SK-N-SH treated with all-trans-retinoic acid at 6 μM for 48 hours (cell line): ENCODE measurements at regions not wholly inside any gene's neighbourhood (a gene's known extent, or its start where the extent isn't known, plus 50 kb on each side); places are given as distances from the start of the nearest gene placed in this dataset.
A peak's percentile ranks its signal among the peaks of the same experiment; 100 is the strongest.

Experiments used
- ATAC-seq: fragments of 200-7000 bp; cut with Tn5 transposase; 3 replicates; pipeline ENCODE4 v1.9.1; 2020; ENCODE audit warnings: mild to moderate bottlenecking, moderate library complexity
- ARNTL ChIP-seq: fragments of 450-650 bp; formaldehyde crosslinking; IDR thresholded peaks from 2 replicates; pipeline ENCODE4 v1.5.0; 2020; ENCODE audit warnings: low read depth, mild to moderate bottlenecking, moderate library complexity, borderline replicate concordance
- CREB5 ChIP-seq: fragments of 250-450 bp; sonication (Bioruptor Pico); IDR thresholded peaks from 2 replicates; pipeline ENCODE4 v1.5.1; 2020; ENCODE audit warnings: low read depth, mild to moderate bottlenecking, moderate library complexity
- CSDC2 ChIP-seq: fragments of 250-450 bp; sonication (Bioruptor Pico); IDR thresholded peaks from 2 replicates; pipeline ENCODE4 v1.5.0; 2020; ENCODE audit warnings: mild to moderate bottlenecking, moderate library complexity
- CSRNP3 ChIP-seq: fragments of 250-450 bp; sonication (Bioruptor Pico); IDR thresholded peaks from 2 replicates; pipeline ENCODE4 v1.5.1; 2021; ENCODE audit warnings: mild to moderate bottlenecking, moderate library complexity
- ESRRG ChIP-seq: fragments of 250-450 bp; sonication (Bioruptor Pico); IDR thresholded peaks from 2 replicates; pipeline ENCODE4 v1.6.1; 2021; ENCODE audit warnings: mild to moderate bottlenecking
- GLIS3 ChIP-seq: fragments of 250-450 bp; sonication (Bioruptor Pico); IDR thresholded peaks from 2 replicates; pipeline ENCODE4 v1.5.0; 2020; ENCODE audit warnings: mild to moderate bottlenecking, moderate library complexity
- ISL1 ChIP-seq: fragments of 250-450 bp; sonication (Bioruptor Pico); IDR thresholded peaks from 2 replicates; pipeline ENCODE4 v2.1.2; 2022; ENCODE audit warnings: mild to moderate bottlenecking, moderate library complexity
- OSR1 ChIP-seq: fragments of 250-450 bp; sonication (Bioruptor Pico); IDR thresholded peaks from 2 replicates; pipeline ENCODE4 v1.8.0; 2022; ENCODE audit warnings: moderate library complexity, mild to moderate bottlenecking, inconsistent platforms
- POU6F1 ChIP-seq: fragments of 250-450 bp; sonication (Bioruptor Pico); IDR thresholded peaks from 2 replicates; pipeline ENCODE4 v1.8.0; 2021; ENCODE audit warnings: low read depth, mild to moderate bottlenecking, moderate library complexity, borderline replicate concordance
- RARB ChIP-seq: fragments of 250-450 bp; sonication (Bioruptor Pico); IDR thresholded peaks from 2 replicates; pipeline ENCODE4 v1.8.0; 2021; ENCODE audit warnings: mild to moderate bottlenecking, moderate library complexity
- SNAI2 ChIP-seq: fragments of 250-450 bp; sonication (Bioruptor Pico); IDR thresholded peaks from 2 replicates; pipeline ENCODE4 v1.5.0; 2020; ENCODE audit warnings: mild to moderate bottlenecking, moderate library complexity
- TCF4 ChIP-seq: fragments of 250-450 bp; sonication (Bioruptor Pico); IDR thresholded peaks from 2 replicates; pipeline ENCODE4 v1.8.0; 2021; ENCODE audit warnings: mild to moderate bottlenecking, moderate library complexity, borderline replicate concordance
- TOX ChIP-seq: fragments of 250-450 bp; sonication (Bioruptor Pico); IDR thresholded peaks from 2 replicates; pipeline ENCODE4 v1.8.0; 2021; ENCODE audit warnings: mild to moderate bottlenecking, moderate library complexity, borderline replicate concordance
- TSHZ2 ChIP-seq: fragments of 250-450 bp; sonication (Bioruptor Pico); IDR thresholded peaks from 2 replicates; pipeline ENCODE4 v1.5.0; 2020; ENCODE audit warnings: mild to moderate bottlenecking, moderate library complexity
- ZC3H10 ChIP-seq: fragments of 250-450 bp; sonication (Bioruptor Pico); IDR thresholded peaks from 2 replicates; pipeline ENCODE4 v1.5.1; 2021; ENCODE audit warnings: mild to moderate bottlenecking, moderate library complexity
- ZFP3 ChIP-seq: fragments of 250-450 bp; sonication (Bioruptor Pico); IDR thresholded peaks from 2 replicates; pipeline ENCODE4 v1.5.0; 2020; ENCODE audit warnings: mild to moderate bottlenecking, moderate library complexity
- ZFP30 ChIP-seq: fragments of 450-650 bp; formaldehyde crosslinking; IDR thresholded peaks from 2 replicates; pipeline ENCODE4 v1.5.0; 2022; ENCODE audit warnings: mild to moderate bottlenecking, moderate library complexity
- ZNF70 ChIP-seq: fragments of 450-650 bp; formaldehyde crosslinking; IDR thresholded peaks from 2 replicates; pipeline ENCODE4 v1.5.0; 2020; ENCODE audit warnings: mild to moderate bottlenecking, moderate library complexity
- ZNF8 ChIP-seq: fragments of 450-650 bp; formaldehyde crosslinking; IDR thresholded peaks from 2 replicates; pipeline ENCODE4 v1.5.0; 2020; ENCODE audit warnings: mild to moderate bottlenecking, moderate library complexity

- no peak for TF ChIP-seq ZFP3 (CRISPR knock-in tag)
- TF ChIP-seq ZNF70 (CRISPR knock-in tag) = no peak
- no peak for TF ChIP-seq ZFP30 (CRISPR knock-in tag)
- TF ChIP-seq ESRRG = no peak
- no peak for TF ChIP-seq POU6F1
- TF ChIP-seq TCF4 (CRISPR knock-in tag) = no peak
- ATAC-seq = no peak
Observed at GRCh38 chr9:3138231-3139229, 294.6 kb upstream of the PUM3 start.

- TF ChIP-seq OSR1 = no peak
- TF ChIP-seq TOX (CRISPR knock-in tag) = no peak
- TF ChIP-seq CREB5 (CRISPR knock-in tag) = no peak
- TF ChIP-seq ZFP30 (CRISPR knock-in tag) = no peak
- no peak for TF ChIP-seq ZFP3 (CRISPR knock-in tag)
- TF ChIP-seq ISL1 (CRISPR knock-in tag) = no peak
- no peak for TF ChIP-seq TSHZ2
- no peak for TF ChIP-seq POU6F1
- TF ChIP-seq ARNTL (CRISPR knock-in tag) = no peak
- TF ChIP-seq CSDC2 = no peak
- no peak for TF ChIP-seq CSRNP3
- no peak for TF ChIP-seq RARB (CRISPR knock-in tag)
- no peak for TF ChIP-seq SNAI2
- no peak for TF ChIP-seq ZNF70 (CRISPR knock-in tag)
- no peak for TF ChIP-seq TCF4 (CRISPR knock-in tag)
- no peak for TF ChIP-seq GLIS3
- TF ChIP-seq ESRRG = no peak
- no peak for TF ChIP-seq ZNF8
- peak; percentile 71 for ATAC-seq
Observed at GRCh38 chr9:3137347-3137695, 293.4 kb upstream of the PUM3 start.

GRCh38 chr9:3136686-3137346, 292.9 kb upstream of the PUM3 start:
- peak; percentile 55 for ATAC-seq
- TF ChIP-seq ZNF70 (CRISPR knock-in tag) (no peak), ZC3H10 (CRISPR knock-in tag) (peak; percentile 56; the same call in 1 of the 2 replicates)
- TF ChIP-seq, all 23 proteins: peak for 1
